ENCODE measurements at regions not wholly inside any gene's neighbourhood (a gene's known extent, or its start where the extent isn't known, plus 50 kb on each side); places are given as distances from the start of the nearest gene placed in this dataset.

DNA sequence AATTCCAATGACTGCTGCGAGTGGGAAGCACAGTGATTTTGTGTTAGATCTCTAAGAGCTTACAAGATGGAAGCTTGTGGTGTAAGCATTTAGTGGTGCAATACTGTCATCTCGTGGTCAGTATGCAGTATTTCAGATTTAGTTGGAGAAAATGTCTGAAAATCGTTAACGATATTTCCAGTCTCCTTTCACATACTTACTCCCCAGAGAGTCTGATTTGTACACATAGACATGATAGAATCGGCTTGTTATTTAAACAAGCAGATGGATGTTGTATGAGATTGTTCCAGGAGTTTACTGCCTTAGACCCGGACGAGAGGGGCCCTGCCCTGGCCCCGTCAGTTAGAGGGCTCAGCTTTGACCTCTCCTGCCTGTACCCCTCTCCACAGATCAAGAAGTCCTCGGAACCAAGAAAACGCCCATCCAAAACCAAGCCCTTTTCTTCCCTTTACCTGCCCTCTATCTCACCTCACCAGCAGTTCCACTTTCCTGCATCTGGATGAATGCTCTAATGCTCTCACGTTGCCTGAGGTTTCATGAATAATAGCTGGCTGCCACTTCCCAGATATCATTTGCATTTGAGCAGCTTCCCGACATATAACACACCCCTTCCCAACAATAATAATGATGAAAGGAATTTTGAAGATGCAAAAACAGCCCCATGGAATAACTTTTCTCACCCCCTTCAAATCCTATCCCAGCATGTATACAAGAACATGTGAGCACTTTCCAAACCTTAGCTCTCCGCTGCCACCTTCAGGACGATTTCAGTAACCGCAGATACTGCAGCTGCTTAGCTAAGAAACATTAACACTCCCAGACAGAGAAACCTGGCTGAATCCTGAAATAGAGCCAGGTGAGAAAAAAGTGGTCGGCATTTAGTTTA, 247.3 kb downstream of the LTN1 start:
- TF ChIP-seq, protein P1, sequence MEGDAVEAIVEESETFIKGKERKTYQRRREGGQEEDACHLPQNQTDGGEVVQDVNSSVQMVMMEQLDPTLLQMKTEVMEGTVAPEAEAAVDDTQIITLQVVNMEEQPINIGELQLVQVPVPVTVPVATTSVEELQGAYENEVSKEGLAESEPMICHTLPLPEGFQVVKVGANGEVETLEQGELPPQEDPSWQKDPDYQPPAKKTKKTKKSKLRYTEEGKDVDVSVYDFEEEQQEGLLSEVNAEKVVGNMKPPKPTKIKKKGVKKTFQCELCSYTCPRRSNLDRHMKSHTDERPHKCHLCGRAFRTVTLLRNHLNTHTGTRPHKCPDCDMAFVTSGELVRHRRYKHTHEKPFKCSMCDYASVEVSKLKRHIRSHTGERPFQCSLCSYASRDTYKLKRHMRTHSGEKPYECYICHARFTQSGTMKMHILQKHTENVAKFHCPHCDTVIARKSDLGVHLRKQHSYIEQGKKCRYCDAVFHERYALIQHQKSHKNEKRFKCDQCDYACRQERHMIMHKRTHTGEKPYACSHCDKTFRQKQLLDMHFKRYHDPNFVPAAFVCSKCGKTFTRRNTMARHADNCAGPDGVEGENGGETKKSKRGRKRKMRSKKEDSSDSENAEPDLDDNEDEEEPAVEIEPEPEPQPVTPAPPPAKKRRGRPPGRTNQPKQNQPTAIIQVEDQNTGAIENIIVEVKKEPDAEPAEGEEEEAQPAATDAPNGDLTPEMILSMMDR (IDR thresholded peaks at IDR 0.05; ENCODE audit: borderline replicate concordance, control extremely low read depth, extremely low read depth, insufficient read depth, missing control alignments): peak; percentile 81
- DNase-seq (ENCODE audit: low spot score): peak; percentile 41
- in situ Hi-C loops (cut with MboI; ENCODE audit: low sequenced_read_pairs, unreplicated experiment): loop anchor here (10.0 to 25.0 kb wide), 2 partner anchors 221 to 1908 kb away; partner anchors contain the start of gene ADAMTS1

DNA sequence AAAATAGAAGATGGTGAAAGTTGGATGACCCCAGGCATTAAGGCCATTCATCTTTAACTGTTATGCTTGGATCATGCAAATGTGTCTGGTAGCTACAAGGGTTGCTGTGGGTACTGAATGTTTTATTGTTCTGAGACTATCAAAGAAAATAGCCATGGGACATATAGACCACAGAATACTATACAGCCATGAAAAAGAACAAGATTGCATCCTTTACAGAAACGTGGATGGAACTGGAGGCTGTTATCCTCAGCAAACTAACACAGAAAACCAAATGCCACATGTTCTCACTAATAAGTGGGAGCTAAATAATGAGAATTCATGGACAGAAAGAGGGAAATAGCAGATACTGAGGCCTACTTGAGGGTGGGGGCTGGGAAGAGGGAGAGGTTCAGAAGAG, 249.0 kb downstream of the LTN1 start:
- TF ChIP-seq, protein P1 (IDR thresholded peaks at IDR 0.05; ENCODE audit: borderline replicate concordance, control extremely low read depth, extremely low read depth, insufficient read depth, missing control alignments): no peak
- DNase-seq (ENCODE audit: low spot score): no peak
- in situ Hi-C loops (cut with MboI; ENCODE audit: low sequenced_read_pairs, unreplicated experiment): loop anchor here (10.0 to 25.0 kb wide), 2 partner anchors 219 to 1906 kb away; partner anchors contain the start of gene ADAMTS1

DNA sequence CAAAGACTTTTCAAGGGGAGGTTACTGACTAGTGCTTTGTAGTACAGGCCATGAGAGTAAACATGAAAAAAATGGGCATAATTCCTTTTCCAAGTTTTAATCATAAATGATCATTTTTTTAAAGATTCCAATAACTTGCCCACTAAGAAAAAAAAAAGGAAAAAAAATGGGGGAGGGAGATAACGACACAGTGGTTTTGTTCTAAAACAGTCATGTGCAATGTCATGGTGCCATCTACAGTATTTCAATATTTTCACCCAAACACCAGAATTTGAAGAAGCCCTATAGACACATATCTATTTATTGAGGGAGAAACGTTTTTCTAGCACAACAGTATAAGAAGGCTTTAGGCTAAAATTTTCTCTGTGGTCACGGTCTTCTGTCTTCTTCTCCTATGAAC, 250.2 kb downstream of the LTN1 start:
- in situ Hi-C loops (cut with MboI; ENCODE audit: low sequenced_read_pairs, unreplicated experiment): loop anchor here (10.0 to 25.0 kb wide), 2 partner anchors 218 to 1905 kb away; partner anchors contain the start of gene ADAMTS1
- no peak for DNase-seq (ENCODE audit: low spot score)
- TF ChIP-seq, protein P1 (IDR thresholded peaks at IDR 0.05; ENCODE audit: borderline replicate concordance, control extremely low read depth, extremely low read depth, insufficient read depth, missing control alignments): no peak

DNA sequence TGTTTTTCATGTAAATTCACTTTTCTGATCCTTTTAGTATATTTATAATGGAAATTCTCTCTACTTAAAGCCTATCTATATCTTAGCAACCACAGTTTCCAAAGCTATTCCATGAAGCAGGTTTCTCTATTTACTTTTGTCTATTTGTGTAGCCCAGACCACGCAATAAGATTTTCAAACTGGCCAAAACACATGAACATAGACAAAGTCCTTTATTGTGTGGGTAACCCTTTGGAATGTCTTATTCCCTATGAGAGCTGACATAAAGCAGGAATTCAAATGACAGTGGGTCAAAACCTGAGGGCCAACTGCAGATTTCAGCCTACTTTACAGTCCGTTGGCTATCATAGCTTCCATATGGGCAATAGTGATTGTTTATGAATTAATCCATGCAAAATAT, 252.6 kb downstream of the LTN1 start:
- no peak for DNase-seq (ENCODE audit: low spot score)
- TF ChIP-seq, protein P1 (IDR thresholded peaks at IDR 0.05; ENCODE audit: borderline replicate concordance, control extremely low read depth, extremely low read depth, insufficient read depth, missing control alignments): no peak
- in situ Hi-C loops (cut with MboI; ENCODE audit: low sequenced_read_pairs, unreplicated experiment): loop anchor here (10.0 to 25.0 kb wide), 2 partner anchors 215 to 1903 kb away; partner anchors contain the start of gene ADAMTS1

DNA sequence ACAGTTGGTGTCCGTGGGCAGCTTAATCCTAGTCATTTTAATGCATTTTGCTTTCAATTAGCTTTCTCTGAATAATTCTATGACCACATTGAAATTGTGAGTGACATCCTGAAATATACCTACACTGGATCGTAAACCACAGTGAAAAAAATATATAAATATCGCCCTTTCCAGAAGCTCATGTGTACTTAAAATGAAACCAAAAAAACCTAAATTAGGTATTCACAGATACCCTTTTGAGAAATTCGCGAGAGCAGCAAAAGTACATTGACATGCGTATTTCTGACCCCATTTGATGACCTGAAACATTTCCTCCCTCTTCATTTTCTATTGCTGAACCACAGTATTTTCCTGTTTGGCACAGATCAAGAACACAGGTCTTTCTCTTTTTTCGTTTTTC, 253.8 kb downstream of the LTN1 start:
- in situ Hi-C loops (cut with MboI; ENCODE audit: low sequenced_read_pairs, unreplicated experiment): loop anchor here (25.0 kb wide), 1 partner anchor 1902 kb away; the partner anchor contains the start of gene ADAMTS1
- no peak for DNase-seq (ENCODE audit: low spot score)
- TF ChIP-seq, protein P1 (IDR thresholded peaks at IDR 0.05; ENCODE audit: borderline replicate concordance, control extremely low read depth, extremely low read depth, insufficient read depth, missing control alignments): no peak

DNA sequence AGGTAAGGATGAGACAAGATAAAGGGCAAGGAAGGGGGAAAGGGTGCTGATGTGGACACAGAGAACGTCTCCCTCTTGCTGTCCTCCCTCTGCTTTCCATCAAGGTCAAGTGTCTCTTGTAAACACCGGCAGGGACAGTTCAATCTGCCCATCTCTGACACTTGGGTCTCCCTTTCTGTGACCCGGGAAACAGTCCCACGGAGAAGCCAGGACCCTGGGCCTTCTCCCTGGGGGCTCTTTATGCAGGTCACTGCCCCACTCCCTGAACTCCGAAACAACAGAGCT, 254.3 kb downstream of the LTN1 start:
- in situ Hi-C loops (cut with MboI; ENCODE audit: low sequenced_read_pairs, unreplicated experiment): loop anchor here (25.0 kb wide), 1 partner anchor 1901 kb away; the partner anchor contains the start of gene ADAMTS1
- TF ChIP-seq, protein P1 (IDR thresholded peaks at IDR 0.05; ENCODE audit: borderline replicate concordance, control extremely low read depth, extremely low read depth, insufficient read depth, missing control alignments): no peak
- no peak for DNase-seq (ENCODE audit: low spot score)
